ENCODE measurements at regions not wholly inside any gene's neighbourhood (a gene's known extent, or its start where the extent isn't known, plus 50 kb on each side); places are given as distances from the start of the nearest gene placed in this dataset.

DNA sequence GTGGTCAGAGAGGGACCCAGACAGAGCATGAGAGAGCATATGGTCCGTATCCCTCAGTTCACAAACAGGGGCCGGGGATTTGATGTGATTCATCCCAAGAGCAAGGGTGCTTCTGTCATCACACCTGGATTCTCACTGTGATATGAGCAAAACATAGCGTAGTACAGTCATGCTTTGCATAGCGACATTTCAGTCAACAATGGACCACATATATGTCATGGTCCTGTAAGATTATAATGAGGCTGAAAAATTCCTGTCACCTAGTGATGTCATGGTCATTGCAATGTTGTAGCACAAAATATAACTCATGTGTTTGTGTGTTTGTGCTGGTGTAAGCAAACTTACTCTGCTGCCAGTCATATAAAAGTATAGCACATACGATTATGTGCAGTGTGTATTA lies 207.4 kb upstream of the CDH13 start (continued):
- TF ChIP-seq ATF3 (IDR thresholded peaks at IDR 0.05; ENCODE audit: insufficient read depth, low read depth, low read length) = no peak

All from H1 (cell line).